OCI-LY3 (cell line): ENCODE measurements at regions not wholly inside any gene's neighbourhood (a gene's known extent, or its start where the extent isn't known, plus 50 kb on each side); places are given as distances from the start of the nearest gene placed in this dataset.
"Not testable (repeated sequence)": the region's sequence is repeated elsewhere in the genome, so short reads cannot be mapped to it uniquely, and the experiment has no call there.

Experiments used
- EZH2phosphoT487 ChIP-seq: fragments of 200-600 bp; shearing (Covaris generic); IDR thresholded peaks from 2 replicates; pipeline ENCODE4 v1.6.1; 2018; ENCODE audit warnings: antibody characterized with exemption, mixed run types, low read depth
- TF ChIP-seq, protein P1 (sequence below): fragments of 200-600, 300-600 bp; sonication (generic); IDR thresholded peaks from 2 replicates; pipeline ENCODE4 v1.5.1; 2014; ENCODE audit warnings: antibody characterized with exemption, low read length, low read depth

DNA sequence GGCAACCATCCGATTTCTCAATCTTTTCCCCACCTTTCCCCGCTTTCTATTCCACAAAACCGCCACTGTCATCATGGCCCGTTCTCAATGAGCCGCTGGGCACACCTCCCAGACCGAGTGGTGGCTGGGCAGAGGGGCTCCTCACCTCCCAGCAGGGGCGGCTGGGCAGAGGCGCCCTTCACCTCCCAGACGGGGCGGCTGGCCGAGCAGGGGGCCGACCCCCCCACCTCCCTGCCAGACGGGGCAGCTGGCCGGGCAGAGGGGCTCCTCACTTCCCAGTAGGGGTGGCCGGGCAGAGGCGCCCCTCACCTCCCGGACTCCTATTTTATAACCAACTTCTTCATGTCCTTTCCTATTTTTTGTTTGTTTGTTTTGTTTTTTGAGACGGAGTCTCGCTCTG lies 1096.5 kb downstream of the ZPLD1 start:
- TF ChIP-seq, protein P1, sequence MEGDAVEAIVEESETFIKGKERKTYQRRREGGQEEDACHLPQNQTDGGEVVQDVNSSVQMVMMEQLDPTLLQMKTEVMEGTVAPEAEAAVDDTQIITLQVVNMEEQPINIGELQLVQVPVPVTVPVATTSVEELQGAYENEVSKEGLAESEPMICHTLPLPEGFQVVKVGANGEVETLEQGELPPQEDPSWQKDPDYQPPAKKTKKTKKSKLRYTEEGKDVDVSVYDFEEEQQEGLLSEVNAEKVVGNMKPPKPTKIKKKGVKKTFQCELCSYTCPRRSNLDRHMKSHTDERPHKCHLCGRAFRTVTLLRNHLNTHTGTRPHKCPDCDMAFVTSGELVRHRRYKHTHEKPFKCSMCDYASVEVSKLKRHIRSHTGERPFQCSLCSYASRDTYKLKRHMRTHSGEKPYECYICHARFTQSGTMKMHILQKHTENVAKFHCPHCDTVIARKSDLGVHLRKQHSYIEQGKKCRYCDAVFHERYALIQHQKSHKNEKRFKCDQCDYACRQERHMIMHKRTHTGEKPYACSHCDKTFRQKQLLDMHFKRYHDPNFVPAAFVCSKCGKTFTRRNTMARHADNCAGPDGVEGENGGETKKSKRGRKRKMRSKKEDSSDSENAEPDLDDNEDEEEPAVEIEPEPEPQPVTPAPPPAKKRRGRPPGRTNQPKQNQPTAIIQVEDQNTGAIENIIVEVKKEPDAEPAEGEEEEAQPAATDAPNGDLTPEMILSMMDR, result not testable (repeated sequence)
- not testable (repeated sequence) for TF ChIP-seq EZH2phosphoT487
